GM12878 (cell line): ENCODE measurements at regions not wholly inside any gene's neighbourhood (a gene's known extent, or its start where the extent isn't known, plus 50 kb on each side); places are given as distances from the start of the nearest gene placed in this dataset.

Experiments used
- ATAC-seq: fragments of 200-7000 bp; cut with Tn5 transposase; 3 replicates; pipeline ENCODE4 v1.9.1; 2020; ENCODE audit warnings: mild to moderate bottlenecking, moderate library complexity
- BruUV-seq: library from RNA; stranded (reverse); fragments of 400-500 nt; replicated peaks from 2 replicates; lab custom pipeline; 2021; lab: Mats Ljungman, UMichigan
- CTCF ChIA-PET: fragments of 300-600 bp; sonication (Branson Sonifier 250); formaldehyde crosslinking; extraction: SDS; loops from one replicate; lab custom pipeline; 2021; ENCODE audit warnings: inconsistent platforms; lab: Yijun Ruan, JAX
- POLR2A ChIA-PET: fragments of 350-600 bp; formaldehyde crosslinking; extraction: SDS; loops from one replicate; lab custom pipeline; 2021; ENCODE audit warnings: inconsistent platforms; lab: Charles Lee
- RAD21 ChIA-PET: fragments of 300-600 bp; sonication (Branson Sonifier 250); formaldehyde crosslinking; loops from one replicate; lab custom pipeline; 2023; ENCODE audit warnings: antibody characterized with exemption; ENCODE audit not compliant: unreplicated experiment; lab: Charles Lee
- SMC1A ChIA-PET: fragments of 300-600 bp; sonication (Branson Sonifier 250); formaldehyde crosslinking; loops from one replicate; lab custom pipeline; 2023; ENCODE audit not compliant: unreplicated experiment, uncharacterized antibody; lab: Charles Lee
- DNase-seq: peaks from one replicate; pipeline ENCODE4 v3.0.0-alpha.2; 2011; ENCODE audit warnings: low read depth, low spot score
- FAIRE-seq: peaks from 3 replicates; lab custom pipeline; 2011; peaks lifted over from hg19 to GRCh38; lab: Jason Lieb, UNC
- H2AFZ ChIP-seq: 2 replicates; pipeline ENCODE4 v1.6.0; 2011; ENCODE audit warnings: low read depth, low read length, control low read depth; ENCODE audit not compliant: control insufficient read depth
- H3K27ac ChIP-seq: 2 replicates; pipeline ENCODE4 v1.5.1; 2011; ENCODE audit warnings: control low read depth; ENCODE audit not compliant: control insufficient read depth, insufficient read depth
- H3K27me3 ChIP-seq, 2 experiments: replicated peaks in 1 of 2; 2 replicates each; pipeline versions ENCODE4 v1.6.0 to v1.6.1; 2011; ENCODE audit warnings: low read length in 1 of 2; ENCODE audit not compliant: control insufficient read depth in 2 of 2, insufficient read depth in 2 of 2
- H3K36me3 ChIP-seq, 2 experiments: 2 replicates each; pipeline ENCODE4 v1.5.1; 2011; ENCODE audit warnings: low read length in 1 of 2; ENCODE audit not compliant: control insufficient read depth in 2 of 2, insufficient read depth in 2 of 2
- H3K4me1 ChIP-seq: 2 replicates; pipeline ENCODE4 v1.6.1; 2011; ENCODE audit warnings: mild to moderate bottlenecking, low read length, moderate library complexity, mixed read lengths; ENCODE audit not compliant: control insufficient read depth, insufficient read depth
- H3K4me2 ChIP-seq: 2 replicates; pipeline ENCODE4 v1.6.0; 2011; ENCODE audit warnings: control low read depth; ENCODE audit not compliant: control insufficient read depth, insufficient read depth
- H3K4me3 ChIP-seq: fragments of 200-600 bp; sonication (generic); 2 replicates; pipeline ENCODE4 v1.5.1; 2016
- H3K79me2 ChIP-seq: 2 replicates; pipeline ENCODE4 v1.6.0; 2011; ENCODE audit warnings: low read length; ENCODE audit not compliant: control insufficient read depth, insufficient read depth
- H3K9ac ChIP-seq: 2 replicates; pipeline ENCODE4 v1.8.0; 2011; ENCODE audit warnings: low read length, control low read depth, mixed read lengths; ENCODE audit not compliant: control insufficient read depth, insufficient read depth
- H3K9me3 ChIP-seq: replicated peaks from 3 replicates; pipeline ENCODE4 v1.5.1; 2011; ENCODE audit warnings: mild to moderate bottlenecking, low read length; ENCODE audit not compliant: control insufficient read depth, insufficient read depth
- H4K20me1 ChIP-seq: 2 replicates; pipeline ENCODE4 v1.6.0; 2011; ENCODE audit not compliant: control insufficient read depth, insufficient read depth
- ASH2L ChIP-seq: fragments of 300-600, 200-600 bp; sonication (generic); IDR thresholded peaks from 2 replicates; pipeline ENCODE4 v1.6.1; 2017; ENCODE audit warnings: low read depth, mild to moderate bottlenecking, borderline replicate concordance
- BHLHE40 ChIP-seq, 2 experiments: fragments of 450-650 bp in 1 of 2; IDR thresholded peaks; 2 replicates each; pipeline ENCODE4 v1.6.1; 2011 to 2017; ENCODE audit warnings: low read depth in 2 of 2, borderline replicate concordance in 1 of 2, improper control_type of control experiment in 1 of 2, low read length in 1 of 2, mild to moderate bottlenecking in 1 of 2
- E2F8 ChIP-seq: fragments of 450-650 bp; IDR thresholded peaks from 2 replicates; pipeline ENCODE4 v1.6.1; 2018; ENCODE audit warnings: mild to moderate bottlenecking, low read depth, moderate library complexity; ENCODE audit not compliant: partially characterized antibody
- E4F1 ChIP-seq: fragments of 450-650 bp; IDR thresholded peaks from 2 replicates; pipeline ENCODE4 v1.6.1; 2018; ENCODE audit warnings: borderline replicate concordance, mild to moderate bottlenecking; ENCODE audit not compliant: partially characterized antibody
- GABPA ChIP-seq: IDR thresholded peaks from 2 replicates; pipeline ENCODE4 v1.6.1; 2014; ENCODE audit warnings: antibody characterized with exemption, low read depth, mild to moderate bottlenecking, inconsistent platforms
- KDM1A ChIP-seq: fragments of 200-600 bp; sonication (generic); IDR thresholded peaks from 2 replicates; pipeline ENCODE4 v1.6.1; 2016; ENCODE audit warnings: borderline replicate concordance
- MAX ChIP-seq: IDR thresholded peaks from 2 replicates; pipeline ENCODE4 v1.6.1; 2012; ENCODE audit warnings: low read depth, low read length, improper control_type of control experiment
- MEF2A ChIP-seq: IDR thresholded peaks from 2 replicates; pipeline ENCODE4 v1.6.1; 2011; ENCODE audit warnings: low read depth, mild to moderate bottlenecking, low read length, moderate library complexity; ENCODE audit not compliant: insufficient read depth
- NFIC ChIP-seq: IDR thresholded peaks from 2 replicates; pipeline ENCODE4 v1.6.1; 2012; ENCODE audit warnings: low read depth, mild to moderate bottlenecking, inconsistent platforms, low read length, moderate library complexity
- NR2F1 ChIP-seq: fragments of 450-650 bp; conservative IDR thresholded peaks from 2 replicates; pipeline ENCODE4 v1.6.1; 2017; ENCODE audit warnings: mild to moderate bottlenecking
- PAX8 ChIP-seq: fragments of 450-650 bp; IDR thresholded peaks from 2 replicates; pipeline ENCODE4 v1.6.1; 2017; ENCODE audit warnings: mild to moderate bottlenecking, moderate library complexity
- SIN3A ChIP-seq: IDR thresholded peaks from 2 replicates; pipeline ENCODE4 v1.6.1; 2012; ENCODE audit warnings: low read depth, low read length, improper control_type of control experiment
- SMAD5 ChIP-seq: IDR thresholded peaks from 2 replicates; pipeline ENCODE4 v1.6.1; 2016; ENCODE audit warnings: antibody characterized with exemption, low read depth
- SMARCA5 ChIP-seq: fragments of 450-650 bp; IDR thresholded peaks from 2 replicates; pipeline ENCODE4 v1.6.1; 2017; ENCODE audit warnings: mild to moderate bottlenecking
- ZNF274 ChIP-seq: IDR thresholded peaks from one replicate; pipeline ENCODE4 v1.8.0; 2011; ENCODE audit not compliant: insufficient read length, insufficient read depth
- WGBS: methylation state at CpG from one replicate; pipeline ENCODE4 v1.1.6; 2016; ENCODE audit warnings: low lambda C conversion rate; ENCODE audit not compliant: insufficient replicate concordance, insufficient coverage; ENCODE audit errors: missing lambda C conversion rate; 5-methylcytosine and 5-hydroxymethylcytosine counted together
- in situ Hi-C: fragments of 300-500 bp; cut with MboI; formaldehyde crosslinking; loops from 9 replicates; pipeline ENCODE4 v1.14.3; 2018; ENCODE audit warnings: mixed read lengths
- intact Hi-C: fragments of 100-400 bp; cut with micrococcal nuclease; formaldehyde crosslinking; loops from one replicate; pipeline ENCODE4 v1.14.2; 2022; ENCODE audit not compliant: unreplicated experiment
- TF ChIP-seq, protein P1 (sequence below): fragments of 450-650 bp; IDR thresholded peaks from 2 replicates; pipeline ENCODE4 v1.6.1; 2014; ENCODE audit warnings: mild to moderate bottlenecking

DNA sequence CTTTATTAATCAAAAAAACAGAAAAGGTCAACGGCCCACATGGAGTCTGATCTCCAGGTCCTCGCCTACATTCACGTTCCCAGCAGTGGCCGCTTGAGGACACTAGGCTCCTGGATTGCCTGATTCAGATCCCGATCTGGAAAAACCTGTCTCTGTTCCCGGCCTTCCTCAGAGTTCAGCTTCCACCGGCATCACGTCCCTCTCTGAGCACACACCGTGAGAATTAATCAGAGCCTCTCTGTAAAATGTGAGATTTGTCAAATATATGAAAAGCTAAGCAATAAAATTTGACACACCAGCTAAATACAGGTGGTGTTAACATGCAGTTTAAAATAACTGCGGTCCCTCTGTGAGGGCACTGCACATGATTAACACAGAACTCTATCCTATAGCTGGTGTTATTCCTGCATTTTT is 122.8 kb upstream of the COL21A1 start:
- H3K4me2 ChIP-seq = peak overlapping the region; percentile 28
- intact Hi-C loops = no loop called here
- WGBS = 91% methylated on average over 10 of the region's 10 CpGs
- H3K4me1 ChIP-seq = peaks cover 11% of the 10 kb centered on the region
- no peaks in the 10 kb centered on the region for H3K9me3 ChIP-seq
- no peaks in the 10 kb centered on the region for H3K36me3 ChIP-seq
- ChIA-PET SMC1A (interaction anchor here (1.0 to 2.4 kb wide), 6 partner anchors 11 to 319 kb away, joined by 3 to 10 read pairs (median 5); no protein-coding TSS in a partner anchor), RAD21 (interaction anchor here (1.5 to 2.9 kb wide), 3 partner anchors 9 to 225 kb away, joined by 4 to 16 read pairs (median 6); no protein-coding TSS in a partner anchor)
- no peaks in the 10 kb centered on the region for H3K79me2 ChIP-seq
- no peaks in the 10 kb centered on the region for H4K20me1 ChIP-seq
- TF ChIP-seq, protein P1, sequence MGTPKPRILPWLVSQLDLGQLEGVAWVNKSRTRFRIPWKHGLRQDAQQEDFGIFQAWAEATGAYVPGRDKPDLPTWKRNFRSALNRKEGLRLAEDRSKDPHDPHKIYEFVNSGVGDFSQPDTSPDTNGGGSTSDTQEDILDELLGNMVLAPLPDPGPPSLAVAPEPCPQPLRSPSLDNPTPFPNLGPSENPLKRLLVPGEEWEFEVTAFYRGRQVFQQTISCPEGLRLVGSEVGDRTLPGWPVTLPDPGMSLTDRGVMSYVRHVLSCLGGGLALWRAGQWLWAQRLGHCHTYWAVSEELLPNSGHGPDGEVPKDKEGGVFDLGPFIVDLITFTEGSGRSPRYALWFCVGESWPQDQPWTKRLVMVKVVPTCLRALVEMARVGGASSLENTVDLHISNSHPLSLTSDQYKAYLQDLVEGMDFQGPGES = no peak
- no peak for TF ChIP-seq NR2F1
- TF ChIP-seq ZNF274 = no peak
- no peak for TF ChIP-seq KDM1A
- no peak for TF ChIP-seq BHLHE40 (IDR thresholded peaks at IDR 0.05; ENCODE audit: borderline replicate concordance in 1 of 2, low read depth in 2 of 2, low read length in 1 of 2)
- no peak for TF ChIP-seq PAX8
- no peak for TF ChIP-seq SIN3A
- no peak for TF ChIP-seq SMAD5
- TF ChIP-seq NFIC = no peak
- TF ChIP-seq E2F8 = no peak
- no peak for TF ChIP-seq GABPA
- TF ChIP-seq MEF2A = no peak
- TF ChIP-seq ASH2L = no peak
- no peak for TF ChIP-seq MAX
- no peak for TF ChIP-seq SMARCA5
- no peak for TF ChIP-seq E4F1
- TF ChIP-seq, all 136 proteins: peak for 0
- no peak overlapping the region for H2AFZ ChIP-seq
- no TSS peak for BruUV-seq
- H3K9ac ChIP-seq = no peak overlapping the region
- ATAC-seq (no peak), DNase-seq (no peak), FAIRE-seq (no peak)
- ChIA-PET POLR2A (no interaction called here), CTCF (interaction anchor here (0.8 to 2.6 kb wide), 8 partner anchors 12 to 223 kb away, joined by 3 to 23 read pairs (median 3); no protein-coding TSS in a partner anchor)
- H3K27me3 ChIP-seq = no peaks in the 10 kb centered on the region
- no peak overlapping the region for H3K27ac ChIP-seq
- in situ Hi-C loops = no loop called here
- H3K4me3 ChIP-seq = no peak overlapping the region
